ENCODE measurements at regions not wholly inside any gene's neighbourhood (a gene's known extent, or its start where the extent isn't known, plus 50 kb on each side); places are given as distances from the start of the nearest gene placed in this dataset.

- Histone ChIP-seq H3K27me3 (ENCODE audit: insufficient read depth, low read length, poor library complexity, severe bottlenecking) (no peaks in the 10 kb centered on the region), H3K36me3 (ENCODE audit: insufficient read depth, low read length) (no peaks in the 10 kb centered on the region), H3K27ac (ENCODE audit: low read depth, low read length) (no peak overlapping the region), H3K9me3 (ENCODE audit: low read length) (no peaks in the 10 kb centered on the region), H3K4me1 (ENCODE audit: insufficient read depth, low read length) (peaks cover 6% of the 10 kb centered on the region), H3K4me3 (ENCODE audit: low read length) (no peak overlapping the region)
- DNase-seq, result no peak
- H3K36me3 Mint-ChIP-seq, result no peaks in the 10 kb centered on the region
- peaks cover 0 to 2% (median 0%) of the 10 kb centered on the region in 3 donors for H3K4me1 Mint-ChIP-seq
- H3K27me3 Mint-ChIP-seq, result peaks cover 1 to 4% of the 10 kb centered on the region in 2 donors
- ChIA-PET CTCF (no interaction called here), POLR2A (no interaction called here)
- no peaks in the 10 kb centered on the region for H3K9me3 Mint-ChIP-seq
- H3K4me3 Mint-ChIP-seq, result no peak overlapping the region
- no peak overlapping the region for H3K27ac Mint-ChIP-seq
These were observed 73.9 kb downstream of the TEX29 start for GRCh38 chr13:111394211-111394922.

DNA sequence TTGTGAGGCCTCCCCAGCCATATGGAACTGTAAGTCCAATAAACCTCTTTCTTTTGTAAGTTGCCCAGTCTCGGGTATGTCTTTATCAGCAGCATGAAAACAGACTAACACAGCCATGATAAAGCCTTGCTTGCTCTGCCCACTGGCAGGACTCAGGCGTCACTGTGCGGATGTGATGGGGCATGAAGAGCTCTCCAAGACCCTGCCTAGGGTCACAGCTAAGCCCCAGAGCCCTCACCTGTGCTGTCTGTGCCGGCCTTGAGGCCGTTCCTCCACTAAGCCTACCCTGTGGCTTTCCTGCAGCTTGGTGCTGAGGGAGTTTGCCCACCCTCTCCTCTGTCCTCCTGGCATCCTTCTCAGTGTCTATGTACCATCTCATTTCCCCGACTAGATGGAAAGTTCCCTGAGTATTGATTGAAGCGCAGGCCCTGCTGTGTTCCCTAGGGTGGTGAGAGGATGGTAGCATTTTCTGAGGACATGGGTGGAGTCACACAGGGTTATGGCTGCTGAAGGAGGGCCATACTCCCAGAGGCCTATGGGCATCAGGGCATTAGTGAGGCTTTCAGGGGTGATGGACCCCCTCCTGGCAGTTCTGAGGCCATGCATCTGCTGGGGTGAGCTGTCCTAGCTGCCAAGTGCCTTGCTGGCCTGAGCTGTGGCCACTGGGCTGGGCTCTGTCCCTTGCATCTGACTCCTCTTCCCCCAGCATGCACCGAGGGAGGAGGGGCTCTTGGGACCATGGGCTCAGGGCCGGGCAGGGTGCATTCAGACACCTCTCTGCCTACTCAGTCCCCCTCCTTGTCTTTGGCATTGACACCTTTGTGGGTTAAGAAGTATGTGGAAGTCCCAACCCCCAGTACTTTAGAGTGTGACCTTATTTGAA lies 75.3 kb downstream of the TEX29 start:
- Mint-ChIP-seq H3K27ac (no peak overlapping the region), H3K36me3 (no peaks in the 10 kb centered on the region), H3K9me3 (no peaks in the 10 kb centered on the region), H3K4me3 (no peak overlapping the region), H3K4me1 (no peaks in the 10 kb centered on the region), H3K27me3 (peaks cover 0 to 1% of the 10 kb centered on the region in 2 donors)
- Histone ChIP-seq H3K36me3 (ENCODE audit: insufficient read depth, low read length) (no peaks in the 10 kb centered on the region), H3K9me3 (ENCODE audit: low read length) (no peaks in the 10 kb centered on the region), H3K27ac (ENCODE audit: low read depth, low read length) (no peak overlapping the region), H3K27me3 (ENCODE audit: insufficient read depth, low read length, poor library complexity, severe bottlenecking) (no peaks in the 10 kb centered on the region), H3K4me3 (ENCODE audit: low read length) (no peak overlapping the region), H3K4me1 (ENCODE audit: insufficient read depth, low read length) (no peaks in the 10 kb centered on the region)
- no peak for DNase-seq
- ChIA-PET CTCF (no interaction called here), POLR2A (no interaction called here)

DNA sequence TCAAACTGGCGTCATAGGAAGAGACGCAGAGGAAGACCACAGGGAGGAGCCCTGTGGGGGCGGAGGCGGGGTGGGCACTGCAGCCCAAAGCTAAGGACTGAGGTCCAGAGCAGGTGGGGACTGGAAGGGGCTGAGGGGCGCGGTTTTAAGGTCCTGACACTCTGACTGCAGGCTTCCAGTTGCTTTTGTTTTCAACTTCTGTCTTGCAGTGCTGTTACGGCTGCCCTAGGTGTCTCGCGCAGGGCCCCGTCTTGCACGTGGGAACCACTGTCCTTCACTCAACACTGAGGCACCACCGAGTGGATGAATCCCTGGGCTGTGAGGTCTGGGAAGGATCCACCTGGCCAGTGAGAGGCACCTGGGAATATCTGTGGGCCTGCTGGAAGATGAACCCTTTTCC lies 76.0 kb downstream of the TEX29 start:
- H3K4me3 ChIP-seq (ENCODE audit: low read length), result no peak overlapping the region
- no peak overlapping the region for H3K27ac ChIP-seq (ENCODE audit: low read depth, low read length)
- H3K27me3 ChIP-seq (ENCODE audit: insufficient read depth, low read length, poor library complexity, severe bottlenecking), result no peaks in the 10 kb centered on the region
- Mint-ChIP-seq H3K36me3 (no peaks in the 10 kb centered on the region), H3K9me3 (no peaks in the 10 kb centered on the region), H3K4me1 (no peaks in the 10 kb centered on the region), H3K4me3 (no peak overlapping the region), H3K27me3 (peaks cover 0 to 1% of the 10 kb centered on the region in 2 donors), H3K27ac (no peak overlapping the region)
- H3K4me1 ChIP-seq (ENCODE audit: insufficient read depth, low read length), result no peaks in the 10 kb centered on the region
- no peak for DNase-seq
- ChIA-PET CTCF (no interaction called here), POLR2A (no interaction called here)
- H3K36me3 ChIP-seq (ENCODE audit: insufficient read depth, low read length), result no peaks in the 10 kb centered on the region
- H3K9me3 ChIP-seq (ENCODE audit: low read length), result no peaks in the 10 kb centered on the region

- no peak overlapping the region for H3K4me3 Mint-ChIP-seq
- Histone ChIP-seq H3K9me3 (ENCODE audit: low read length) (no peaks in the 10 kb centered on the region), H3K36me3 (ENCODE audit: insufficient read depth, low read length) (no peaks in the 10 kb centered on the region), H3K27ac (ENCODE audit: low read depth, low read length) (no peak overlapping the region), H3K27me3 (ENCODE audit: insufficient read depth, low read length, poor library complexity, severe bottlenecking) (no peaks in the 10 kb centered on the region), H3K4me1 (ENCODE audit: insufficient read depth, low read length) (no peaks in the 10 kb centered on the region), H3K4me3 (ENCODE audit: low read length) (no peak overlapping the region)
- no peaks in the 10 kb centered on the region for H3K4me1 Mint-ChIP-seq
- no peaks in the 10 kb centered on the region for H3K36me3 Mint-ChIP-seq
- peaks cover 0 to 1% of the 10 kb centered on the region in 2 donors for H3K27me3 Mint-ChIP-seq
- DNase-seq, result no peak
- CTCF ChIA-PET, result no interaction called here
- POLR2A ChIA-PET, result no interaction called here
- H3K27ac Mint-ChIP-seq, result peak overlapping the region in 1 of 8 donors; percentile 2
- H3K9me3 Mint-ChIP-seq, result no peaks in the 10 kb centered on the region
These were observed 76.9 kb downstream of the TEX29 start for GRCh38 chr13:111397202-111397880.

GRCh38 chr13:111398196-111398595 lies 77.8 kb downstream of the TEX29 start:
- Histone ChIP-seq H3K4me3 (ENCODE audit: low read length) (no peak overlapping the region), H3K36me3 (ENCODE audit: insufficient read depth, low read length) (no peaks in the 10 kb centered on the region), H3K9me3 (ENCODE audit: low read length) (no peaks in the 10 kb centered on the region), H3K27me3 (ENCODE audit: insufficient read depth, low read length, poor library complexity, severe bottlenecking) (no peaks in the 10 kb centered on the region), H3K4me1 (ENCODE audit: insufficient read depth, low read length) (no peaks in the 10 kb centered on the region), H3K27ac (ENCODE audit: low read depth, low read length) (no peak overlapping the region)
- POLR2A ChIA-PET, result no interaction called here
- peaks cover 0 to 3% of the 10 kb centered on the region in 2 donors for H3K27me3 Mint-ChIP-seq
- no peak for DNase-seq
- H3K4me3 Mint-ChIP-seq, result no peak overlapping the region
- no peaks in the 10 kb centered on the region for H3K36me3 Mint-ChIP-seq
- H3K9me3 Mint-ChIP-seq, result no peaks in the 10 kb centered on the region
- CTCF ChIA-PET, result no interaction called here
- H3K27ac Mint-ChIP-seq, result no peak overlapping the region
- H3K4me1 Mint-ChIP-seq, result no peaks in the 10 kb centered on the region

- Mint-ChIP-seq H3K27ac (peak overlapping the region in 1 of 8 donors; percentile 47), H3K4me1 (no peaks in the 10 kb centered on the region), H3K36me3 (no peaks in the 10 kb centered on the region), H3K4me3 (no peak overlapping the region), H3K27me3 (peaks cover 0 to 3% of the 10 kb centered on the region in 2 donors), H3K9me3 (no peaks in the 10 kb centered on the region)
- POLR2A ChIA-PET, result no interaction called here
- CTCF ChIA-PET, result no interaction called here
- DNase-seq, result no peak
- Histone ChIP-seq H3K4me3 (ENCODE audit: low read length) (no peak overlapping the region), H3K4me1 (ENCODE audit: insufficient read depth, low read length) (no peaks in the 10 kb centered on the region), H3K27ac (ENCODE audit: low read depth, low read length) (no peak overlapping the region), H3K36me3 (ENCODE audit: insufficient read depth, low read length) (no peaks in the 10 kb centered on the region), H3K9me3 (ENCODE audit: low read length) (no peaks in the 10 kb centered on the region), H3K27me3 (ENCODE audit: insufficient read depth, low read length, poor library complexity, severe bottlenecking) (no peaks in the 10 kb centered on the region)
These were observed 78.4 kb downstream of the TEX29 start for GRCh38 chr13:111398715-111399299.

- ChIA-PET CTCF (no interaction called here), POLR2A (no interaction called here)
- no peak overlapping the region for H3K4me3 ChIP-seq (ENCODE audit: low read length)
- no peak overlapping the region for H3K27ac Mint-ChIP-seq
- no peaks in the 10 kb centered on the region for H3K9me3 Mint-ChIP-seq
- peaks cover 0 to 3% of the 10 kb centered on the region in 2 donors for H3K27me3 Mint-ChIP-seq
- no peaks in the 10 kb centered on the region for H3K27me3 ChIP-seq (ENCODE audit: insufficient read depth, low read length, poor library complexity, severe bottlenecking)
- no peaks in the 10 kb centered on the region for H3K36me3 ChIP-seq (ENCODE audit: insufficient read depth, low read length)
- no peaks in the 10 kb centered on the region for H3K36me3 Mint-ChIP-seq
- H3K4me1 ChIP-seq (ENCODE audit: insufficient read depth, low read length), result no peaks in the 10 kb centered on the region
- H3K4me1 Mint-ChIP-seq, result no peaks in the 10 kb centered on the region
- H3K4me3 Mint-ChIP-seq, result no peak overlapping the region
- H3K9me3 ChIP-seq (ENCODE audit: low read length), result no peaks in the 10 kb centered on the region
- no peak for DNase-seq
- no peak overlapping the region for H3K27ac ChIP-seq (ENCODE audit: low read depth, low read length)
These were observed 78.9 kb downstream of the TEX29 start for GRCh38 chr13:111399334-111399733.
